Epidermal melanocyte (primary cell): ENCODE measurements at regions not wholly inside any gene's neighbourhood (a gene's known extent, or its start where the extent isn't known, plus 50 kb on each side); places are given as distances from the start of the nearest gene placed in this dataset.
"Not testable (repeated sequence)": the region's sequence is repeated elsewhere in the genome, so short reads cannot be mapped to it uniquely, and the experiment has no call there.

ENCODE experiments used
- DNase-seq: peaks from one replicate; pipeline ENCODE4 v3.0.0; 2011; ENCODE audit warnings: low spot score; ENCODE audit not compliant: insufficient read length

GRCh38 chr18:78247615-78248289 lies 731.9 kb upstream of the SALL3 start:
- DNase-seq, result no peak

GRCh38 chr18:78255013-78255412 lies 724.6 kb upstream of the SALL3 start:
- no peak for DNase-seq

- DNase-seq, result no peak
Observed at GRCh38 chr18:78268226-78268988, 711.2 kb upstream of the SALL3 start.

- no peak for DNase-seq
Observed at GRCh38 chr18:78271790-78272189, 707.8 kb upstream of the SALL3 start.

GRCh38 chr18:78273876-78274275 lies 705.7 kb upstream of the SALL3 start:
- no peak for DNase-seq

- DNase-seq, result not testable (repeated sequence)
Observed at GRCh38 chr18:78283425-78283824, 696.2 kb upstream of the SALL3 start.

- DNase-seq, result no peak
Observed at GRCh38 chr18:78292618-78293380, 686.8 kb upstream of the SALL3 start.

- no peak for DNase-seq
Observed at GRCh38 chr18:78293540-78293939, 686.1 kb upstream of the SALL3 start.

- DNase-seq, result no peak
Observed at GRCh38 chr18:78293940-78294541, 685.6 kb upstream of the SALL3 start.

GRCh38 chr18:78295262-78295661 lies 684.4 kb upstream of the SALL3 start:
- DNase-seq, result no peak

- no peak for DNase-seq
Observed at GRCh38 chr18:78296166-78296565, 683.5 kb upstream of the SALL3 start.

- DNase-seq, result no peak
Observed at GRCh38 chr18:78297048-78297447, 682.6 kb upstream of the SALL3 start.

GRCh38 chr18:78303519-78304191 lies 676.0 kb upstream of the SALL3 start:
- DNase-seq, result no peak

GRCh38 chr18:78304192-78305164 lies 675.1 kb upstream of the SALL3 start:
- DNase-seq, result no peak

- no peak for DNase-seq
Observed at GRCh38 chr18:78305789-78306188, 673.8 kb upstream of the SALL3 start.

GRCh38 chr18:78309307-78309706 lies 670.3 kb upstream of the SALL3 start:
- no peak for DNase-seq

GRCh38 chr18:78309924-78310323 lies 669.7 kb upstream of the SALL3 start:
- no peak for DNase-seq

- DNase-seq, result no peak
Observed at GRCh38 chr18:78319264-78319663, 660.4 kb upstream of the SALL3 start.

- no peak for DNase-seq
Observed at GRCh38 chr18:78319961-78320360, 659.7 kb upstream of the SALL3 start.

- DNase-seq, result no peak
Observed at GRCh38 chr18:78321402-78321801, 658.2 kb upstream of the SALL3 start.
